Kidney (tissue), 13 donors: ENCODE measurements at regions not wholly inside any gene's neighbourhood (a gene's known extent, or its start where the extent isn't known, plus 50 kb on each side); places are given as distances from the start of the nearest gene placed in this dataset.
"Not testable (repeated sequence)": the region's sequence is repeated elsewhere in the genome, so short reads cannot be mapped to it uniquely, and the experiment has no call there.

Experiments
- DNase-seq, 5 donors: peaks; one replicate each; pipeline ENCODE4 v3.0.0-alpha.2; 2013 to 2020
- FAIRE-seq: peaks from 2 replicates; lab custom pipeline; 2012; peaks lifted over from hg19 to GRCh38; lab: Jason Lieb, UNC
- H3K27ac ChIP-seq, 2 donors: one replicate each; pipeline ENCODE4 v1.7.0; 2013; ENCODE audit warnings: low read depth in 2 of 2, low read length in 2 of 2, inconsistent platforms in 1 of 2
- H3K27me3 ChIP-seq: one replicate; pipeline ENCODE4 v1.7.1; 2013; ENCODE audit warnings: low read length, inconsistent platforms; ENCODE audit not compliant: control insufficient read depth, insufficient read depth
- H3K36me3 ChIP-seq, 3 donors: one replicate each; pipeline versions ENCODE4 v1.7.0 to v1.7.1; 2013; ENCODE audit warnings: low read length in 3 of 3, control low read depth in 1 of 3, inconsistent platforms in 1 of 3; ENCODE audit not compliant: insufficient read depth in 3 of 3, control insufficient read depth in 2 of 3
- H3K4me1 ChIP-seq, 3 donors: one replicate each; pipeline versions ENCODE4 v1.7.0 to v1.7.1; 2013; ENCODE audit warnings: low read length in 3 of 3, inconsistent platforms in 1 of 3, low read depth in 1 of 3; ENCODE audit not compliant: control insufficient read depth in 2 of 3, insufficient read depth in 2 of 3
- H3K4me3 ChIP-seq, 3 donors: one replicate each; pipeline versions ENCODE4 v1.7.0 to v1.8.1; 2013; ENCODE audit warnings: low read length in 3 of 3, control low read depth in 1 of 3, inconsistent platforms in 1 of 3
- H3K9ac ChIP-seq, 3 donors: one replicate each; pipeline versions ENCODE4 v1.7.0 to v1.7.1; 2013; ENCODE audit warnings: low read length in 3 of 3, control low read depth in 1 of 3, inconsistent platforms in 1 of 3
- H3K9me3 ChIP-seq, 3 donors: one replicate each; pipeline versions ENCODE4 v1.7.0 to v1.7.1; 2013; ENCODE audit warnings: low read length in 3 of 3, control low read depth in 1 of 3, inconsistent platforms in 1 of 3; ENCODE audit not compliant: control insufficient read depth in 2 of 3, insufficient read depth in 1 of 3
- CTCF ChIP-seq: IDR thresholded peaks from 3 replicates; pipeline ENCODE4 v1.5.1; 2012; ENCODE audit warnings: mild to moderate bottlenecking, moderate library complexity, borderline replicate concordance; ENCODE audit not compliant: insufficient read depth; ENCODE audit errors: extremely low read depth
- intact Hi-C: fragments of 100-400 bp; cut with DNase I; formaldehyde crosslinking; loops from one replicate; pipeline ENCODE4 v1.11.1; 2022
- donor health status: control.
- donor health status: control.
- donor health status: control.
- donor health status: control.
- donor health status: control.
- donor health status: DM: yes; HTN: yes; CAD: no.
- donor health status: Normal renal cell carcinoma (clear cell type).

GRCh38 chr11:96579656-96580055 lies 189.8 kb downstream of the JRKL start:
- intact Hi-C loops, result no loop called here
- peak in 3 of 5 donors; percentile 21 to 66 (median 64) for DNase-seq
- no peak overlapping the region for H3K9ac ChIP-seq
- H3K4me1 ChIP-seq, result no peaks in the 10 kb centered on the region
- TF ChIP-seq CTCF, result no peak
- H3K4me3 ChIP-seq, result no peak overlapping the region
- H3K27ac ChIP-seq, result no peak overlapping the region
- H3K27me3 ChIP-seq, result no peaks in the 10 kb centered on the region
- H3K9me3 ChIP-seq, result peaks cover 0 to 5% (median 2%) of the 10 kb centered on the region in 3 donors
- FAIRE-seq, result no peak
- no peaks in the 10 kb centered on the region for H3K36me3 ChIP-seq

GRCh38 chr11:96580476-96581040 lies 190.7 kb downstream of the JRKL start:
- Histone ChIP-seq H3K27ac (no peak overlapping the region), H3K9ac (no peak overlapping the region), H3K27me3 (no peaks in the 10 kb centered on the region), H3K4me1 (no peaks in the 10 kb centered on the region), H3K4me3 (no peak overlapping the region), H3K36me3 (no peaks in the 10 kb centered on the region), H3K9me3 (peaks cover 0 to 5% (median 2%) of the 10 kb centered on the region in 3 donors)
- TF ChIP-seq CTCF, result no peak
- FAIRE-seq (no peak), DNase-seq (no peak)
- intact Hi-C loops, result no loop called here

- H3K36me3 ChIP-seq, intact Hi-C loops, DNase-seq, H3K27me3 ChIP-seq, H3K4me1 ChIP-seq, H3K9me3 ChIP-seq, FAIRE-seq, H3K9ac ChIP-seq, H3K27ac ChIP-seq, H3K4me3 ChIP-seq: not testable (repeated sequence)
Measured at GRCh38 chr11:96585944-96586880, 196.4 kb downstream of the JRKL start.

- intact Hi-C loops, H3K4me1 ChIP-seq, DNase-seq, H3K9ac ChIP-seq, H3K4me3 ChIP-seq, H3K36me3 ChIP-seq, H3K9me3 ChIP-seq, H3K27me3 ChIP-seq, FAIRE-seq, H3K27ac ChIP-seq: not testable (repeated sequence)
Measured at GRCh38 chr11:96588793-96589192, 199.0 kb downstream of the JRKL start.
